ENCODE measurements at regions not wholly inside any gene's neighbourhood (a gene's known extent, or its start where the extent isn't known, plus 50 kb on each side); places are given as distances from the start of the nearest gene placed in this dataset.

GRCh38 chr3:72331076-72331475 lies 517.2 kb downstream of the SHQ1 start:
- DNase-seq (no peak), ATAC-seq (no peak)
- intact Hi-C loops (cut with micrococcal nuclease): no loop called here
- peaks cover 0 to 3% of the 10 kb centered on the region in 2 donors for H3K9me3 Mint-ChIP-seq
- no peaks in the 10 kb centered on the region for H3K36me3 ChIP-seq (ENCODE audit: control insufficient read depth, insufficient read depth, low read length)
- 80% methylated on average over 6 of the region's 6 CpGs for WGBS (ENCODE audit: insufficient coverage)
- no peaks in the 10 kb centered on the region for H3K4me1 ChIP-seq (ENCODE audit: control insufficient read depth, insufficient read depth, low read length)
- H3K36me3 Mint-ChIP-seq: no peaks in the 10 kb centered on the region
- no peaks in the 10 kb centered on the region for H3K27me3 ChIP-seq (ENCODE audit: control insufficient read depth, insufficient read depth, low read length)
- no peak overlapping the region for H3K4me3 Mint-ChIP-seq
- H3K4me3 ChIP-seq (ENCODE audit: low read length): no peak overlapping the region
- no peaks in the 10 kb centered on the region for H3K4me1 Mint-ChIP-seq
- H3K27ac Mint-ChIP-seq: no peak overlapping the region
- TF ChIP-seq, protein P1, sequence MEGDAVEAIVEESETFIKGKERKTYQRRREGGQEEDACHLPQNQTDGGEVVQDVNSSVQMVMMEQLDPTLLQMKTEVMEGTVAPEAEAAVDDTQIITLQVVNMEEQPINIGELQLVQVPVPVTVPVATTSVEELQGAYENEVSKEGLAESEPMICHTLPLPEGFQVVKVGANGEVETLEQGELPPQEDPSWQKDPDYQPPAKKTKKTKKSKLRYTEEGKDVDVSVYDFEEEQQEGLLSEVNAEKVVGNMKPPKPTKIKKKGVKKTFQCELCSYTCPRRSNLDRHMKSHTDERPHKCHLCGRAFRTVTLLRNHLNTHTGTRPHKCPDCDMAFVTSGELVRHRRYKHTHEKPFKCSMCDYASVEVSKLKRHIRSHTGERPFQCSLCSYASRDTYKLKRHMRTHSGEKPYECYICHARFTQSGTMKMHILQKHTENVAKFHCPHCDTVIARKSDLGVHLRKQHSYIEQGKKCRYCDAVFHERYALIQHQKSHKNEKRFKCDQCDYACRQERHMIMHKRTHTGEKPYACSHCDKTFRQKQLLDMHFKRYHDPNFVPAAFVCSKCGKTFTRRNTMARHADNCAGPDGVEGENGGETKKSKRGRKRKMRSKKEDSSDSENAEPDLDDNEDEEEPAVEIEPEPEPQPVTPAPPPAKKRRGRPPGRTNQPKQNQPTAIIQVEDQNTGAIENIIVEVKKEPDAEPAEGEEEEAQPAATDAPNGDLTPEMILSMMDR (IDR thresholded peaks at IDR 0.05): no peak
- H3K27ac ChIP-seq (ENCODE audit: low read length): no peak overlapping the region
- H3K9me3 ChIP-seq (ENCODE audit: control insufficient read depth, insufficient read depth, low read length): no peaks in the 10 kb centered on the region
- H3K27me3 Mint-ChIP-seq (ENCODE audit: low read depth in 2 of 2): peaks cover 6 to 10% of the 10 kb centered on the region in 2 donors

- TF ChIP-seq, protein P1 (IDR thresholded peaks at IDR 0.05): no peak
Observed at GRCh38 chr3:72329354-72329753, 518.9 kb downstream of the SHQ1 start.

GRCh38 chr3:72328755-72329277 lies 519.4 kb downstream of the SHQ1 start:
- DNase-seq (no peak), ATAC-seq (no peak)
- Histone ChIP-seq H3K27ac (ENCODE audit: low read length) (no peak overlapping the region), H3K4me3 (ENCODE audit: low read length) (no peak overlapping the region), H3K36me3 (ENCODE audit: control insufficient read depth, insufficient read depth, low read length) (no peaks in the 10 kb centered on the region), H3K9me3 (ENCODE audit: control insufficient read depth, insufficient read depth, low read length) (no peaks in the 10 kb centered on the region), H3K4me1 (ENCODE audit: control insufficient read depth, insufficient read depth, low read length) (no peaks in the 10 kb centered on the region), H3K27me3 (ENCODE audit: control insufficient read depth, insufficient read depth, low read length) (no peaks in the 10 kb centered on the region)
- Mint-ChIP-seq H3K27me3 (ENCODE audit: low read depth in 2 of 2) (peaks cover 6 to 10% of the 10 kb centered on the region in 2 donors), H3K27ac (no peak overlapping the region), H3K4me1 (no peaks in the 10 kb centered on the region), H3K9me3 (peaks cover 0 to 3% of the 10 kb centered on the region in 2 donors), H3K4me3 (no peak overlapping the region), H3K36me3 (no peaks in the 10 kb centered on the region)
- intact Hi-C loops (cut with micrococcal nuclease): no loop called here
- 89% methylated on average over 5 of the region's 6 CpGs for WGBS (ENCODE audit: insufficient coverage)
- TF ChIP-seq, protein P1 (IDR thresholded peaks at IDR 0.05): no peak

More at GRCh38 chr3:72329354-72329753, 518.9 kb downstream of the SHQ1 start:
- H3K27ac Mint-ChIP-seq: no peak overlapping the region
- 14% methylated on average over 10 of the region's 10 CpGs for WGBS (ENCODE audit: insufficient coverage)
- intact Hi-C loops (cut with micrococcal nuclease): no loop called here
- no peak overlapping the region for H3K4me3 Mint-ChIP-seq
- Histone ChIP-seq H3K36me3 (ENCODE audit: control insufficient read depth, insufficient read depth, low read length) (no peaks in the 10 kb centered on the region), H3K27ac (ENCODE audit: low read length) (no peak overlapping the region), H3K27me3 (ENCODE audit: control insufficient read depth, insufficient read depth, low read length) (no peaks in the 10 kb centered on the region), H3K4me3 (ENCODE audit: low read length) (no peak overlapping the region), H3K4me1 (ENCODE audit: control insufficient read depth, insufficient read depth, low read length) (no peaks in the 10 kb centered on the region), H3K9me3 (ENCODE audit: control insufficient read depth, insufficient read depth, low read length) (no peaks in the 10 kb centered on the region)
- peaks cover 6 to 10% of the 10 kb centered on the region in 2 donors for H3K27me3 Mint-ChIP-seq (ENCODE audit: low read depth in 2 of 2)
- H3K36me3 Mint-ChIP-seq: no peaks in the 10 kb centered on the region
- no peak for ATAC-seq
- no peaks in the 10 kb centered on the region for H3K4me1 Mint-ChIP-seq
- peaks cover 0 to 3% of the 10 kb centered on the region in 2 donors for H3K9me3 Mint-ChIP-seq
- no peak for DNase-seq

DNA sequence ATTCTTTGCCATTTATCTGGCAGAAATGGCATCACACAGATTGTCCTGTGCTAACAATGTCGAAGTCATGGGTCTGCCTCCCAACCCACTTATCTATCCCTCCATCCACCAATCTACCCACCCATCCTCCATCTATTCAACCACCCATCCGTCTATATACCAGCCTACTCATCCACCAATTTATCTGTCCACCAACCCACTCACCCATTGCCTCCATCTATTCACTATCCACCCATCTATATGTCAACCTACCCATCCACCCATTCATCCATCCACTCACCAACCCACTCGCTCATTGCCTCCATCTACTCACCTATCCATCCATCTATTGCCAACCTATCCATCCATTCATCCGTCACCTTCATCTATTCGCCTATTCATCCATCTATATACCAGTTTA lies 521.2 kb downstream of the SHQ1 start:
- no peaks in the 10 kb centered on the region for H3K36me3 ChIP-seq (ENCODE audit: control insufficient read depth, insufficient read depth, low read length)
- intact Hi-C loops (cut with micrococcal nuclease): no loop called here
- Mint-ChIP-seq H3K9me3 (peaks cover 0 to 3% of the 10 kb centered on the region in 2 donors), H3K27me3 (ENCODE audit: low read depth in 2 of 2) (peaks cover 6 to 10% of the 10 kb centered on the region in 2 donors), H3K4me1 (no peaks in the 10 kb centered on the region), H3K27ac (no peak overlapping the region), H3K4me3 (no peak overlapping the region), H3K36me3 (no peaks in the 10 kb centered on the region)
- no peaks in the 10 kb centered on the region for H3K27me3 ChIP-seq (ENCODE audit: control insufficient read depth, insufficient read depth, low read length)
- TF ChIP-seq, protein P1 (IDR thresholded peaks at IDR 0.05): no peak
- DNase-seq (no peak), ATAC-seq (no peak)
- no peak overlapping the region for H3K27ac ChIP-seq (ENCODE audit: low read length)
- WGBS (ENCODE audit: insufficient coverage): 92% methylated on average over 5 of the region's 5 CpGs
- H3K9me3 ChIP-seq (ENCODE audit: control insufficient read depth, insufficient read depth, low read length): no peaks in the 10 kb centered on the region
- no peaks in the 10 kb centered on the region for H3K4me1 ChIP-seq (ENCODE audit: control insufficient read depth, insufficient read depth, low read length)
- H3K4me3 ChIP-seq (ENCODE audit: low read length): no peak overlapping the region
